GM18870 (cell line): ENCODE measurements at regions not wholly inside any gene's neighbourhood (a gene's known extent, or its start where the extent isn't known, plus 50 kb on each side); places are given as distances from the start of the nearest gene placed in this dataset.

Experiments
- ATAC-seq: cut with Tn5 transposase; IDR thresholded peaks from one replicate; pipeline ENCODE4 v1.9.1; 2021; ENCODE audit warnings: moderate library complexity; ENCODE audit not compliant: unreplicated experiment

GRCh38 chr1:221641811-221642210, 100.1 kb downstream of the DUSP10 start:
- ATAC-seq: no peak

GRCh38 chr1:221643404-221644144, 98.3 kb downstream of the DUSP10 start:
- peak; percentile 57 for ATAC-seq

GRCh38 chr1:221644145-221644448, 97.8 kb downstream of the DUSP10 start:
- peak; percentile 13 for ATAC-seq

GRCh38 chr1:221644663-221645258, 97.1 kb downstream of the DUSP10 start:
- ATAC-seq: peak; percentile 43

- ATAC-seq: no peak
Observed at GRCh38 chr1:221648201-221648600, 93.7 kb downstream of the DUSP10 start.
